ENCODE measurements at regions not wholly inside any gene's neighbourhood (a gene's known extent, or its start where the extent isn't known, plus 50 kb on each side); places are given as distances from the start of the nearest gene placed in this dataset.

DNA sequence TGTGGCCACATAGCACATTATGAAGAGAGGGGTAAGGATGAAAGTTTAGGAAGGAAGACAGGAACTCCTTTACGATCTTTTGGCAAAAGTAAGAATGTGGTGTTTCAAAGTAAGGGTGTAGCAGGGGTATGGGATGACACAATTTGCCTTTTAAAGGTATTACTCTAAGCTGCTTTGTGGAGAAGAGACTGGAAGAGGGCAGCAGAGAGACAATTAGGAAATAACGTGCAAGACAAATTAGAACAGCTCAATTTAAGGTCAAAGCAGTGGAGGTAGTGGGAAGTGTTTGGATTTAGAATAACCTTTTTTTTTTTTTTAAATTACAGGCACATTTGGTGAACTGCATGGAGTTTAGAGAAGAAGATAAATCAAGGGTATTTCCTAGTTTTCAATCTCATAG is 342.6 kb downstream of the NOVA1 start:
- Histone ChIP-seq H3K27me3 (no peaks in the 10 kb centered on the region), H3K4me3 (no peak overlapping the region), H3K36me3 (no peaks in the 10 kb centered on the region), H3K4me1 (ENCODE audit: insufficient read depth) (no peaks in the 10 kb centered on the region), H3K9me3 (no peaks in the 10 kb centered on the region), H3K27ac (no peak overlapping the region)
- DNase-seq, result no peak
- no peak for TF ChIP-seq POLR2A (IDR thresholded peaks at IDR 0.05)
- TF ChIP-seq, protein P1, sequence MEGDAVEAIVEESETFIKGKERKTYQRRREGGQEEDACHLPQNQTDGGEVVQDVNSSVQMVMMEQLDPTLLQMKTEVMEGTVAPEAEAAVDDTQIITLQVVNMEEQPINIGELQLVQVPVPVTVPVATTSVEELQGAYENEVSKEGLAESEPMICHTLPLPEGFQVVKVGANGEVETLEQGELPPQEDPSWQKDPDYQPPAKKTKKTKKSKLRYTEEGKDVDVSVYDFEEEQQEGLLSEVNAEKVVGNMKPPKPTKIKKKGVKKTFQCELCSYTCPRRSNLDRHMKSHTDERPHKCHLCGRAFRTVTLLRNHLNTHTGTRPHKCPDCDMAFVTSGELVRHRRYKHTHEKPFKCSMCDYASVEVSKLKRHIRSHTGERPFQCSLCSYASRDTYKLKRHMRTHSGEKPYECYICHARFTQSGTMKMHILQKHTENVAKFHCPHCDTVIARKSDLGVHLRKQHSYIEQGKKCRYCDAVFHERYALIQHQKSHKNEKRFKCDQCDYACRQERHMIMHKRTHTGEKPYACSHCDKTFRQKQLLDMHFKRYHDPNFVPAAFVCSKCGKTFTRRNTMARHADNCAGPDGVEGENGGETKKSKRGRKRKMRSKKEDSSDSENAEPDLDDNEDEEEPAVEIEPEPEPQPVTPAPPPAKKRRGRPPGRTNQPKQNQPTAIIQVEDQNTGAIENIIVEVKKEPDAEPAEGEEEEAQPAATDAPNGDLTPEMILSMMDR (IDR thresholded peaks at IDR 0.05), result peak in 2 of 3 donors; percentile 29 to 35
- WGBS, 3 donors, result 10 to 18% (median 10%) methylated on average over 2 of the region's 2 CpGs
- intact Hi-C loops (cut with DNase I), result no loop called here

DNA sequence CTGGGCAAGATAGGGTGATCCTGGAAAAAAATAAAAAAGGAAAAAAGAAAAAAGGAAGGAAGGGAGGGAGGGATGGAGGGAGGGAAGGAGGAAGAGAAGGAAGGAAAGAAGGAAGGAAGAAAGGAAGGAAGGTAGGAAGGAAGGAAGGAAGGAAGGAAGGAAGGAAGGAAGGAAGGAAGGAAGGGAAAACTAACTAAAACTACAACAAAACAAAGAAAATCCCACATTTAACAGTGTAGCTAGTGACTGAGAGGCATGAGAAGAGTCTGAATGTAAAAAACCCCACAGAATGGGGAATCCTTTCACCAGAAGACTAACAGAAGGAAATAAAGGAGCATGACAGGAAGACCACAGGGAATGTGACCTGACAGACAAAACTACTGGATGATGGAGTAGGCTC is 345.7 kb downstream of the NOVA1 start:
- no peak for DNase-seq
- intact Hi-C loops (cut with DNase I), result no loop called here
- no peaks in the 10 kb centered on the region for H3K27me3 ChIP-seq
- H3K36me3 ChIP-seq, result no peaks in the 10 kb centered on the region
- H3K4me3 ChIP-seq, result no peak overlapping the region
- H3K27ac ChIP-seq, result no peak overlapping the region
- H3K9me3 ChIP-seq, result no peaks in the 10 kb centered on the region
- no peaks in the 10 kb centered on the region for H3K4me1 ChIP-seq (ENCODE audit: insufficient read depth)
- TF ChIP-seq POLR2A (IDR thresholded peaks at IDR 0.05) (no peak), EP300 (IDR thresholded peaks at IDR 0.05) (no peak)
- TF ChIP-seq, protein P1 (IDR thresholded peaks at IDR 0.05), result no peak

DNA sequence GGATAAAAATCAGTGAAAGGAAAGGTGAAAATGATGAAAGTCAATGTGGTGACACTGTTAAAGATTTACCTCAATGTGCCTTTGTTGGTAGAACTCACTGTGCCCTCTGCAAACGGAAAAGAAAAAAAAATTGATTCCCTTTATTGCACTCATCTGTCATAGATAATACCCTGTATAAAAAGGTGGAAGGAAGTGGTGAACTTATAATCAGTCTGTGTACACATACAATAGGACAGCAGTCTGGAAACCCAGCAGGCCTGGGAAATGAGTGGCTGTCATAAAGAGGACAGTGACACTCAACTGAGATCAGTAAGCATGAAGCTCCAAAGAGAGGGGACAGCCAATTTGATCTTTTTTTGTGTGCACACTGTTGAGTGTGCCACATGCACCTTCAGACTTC is 364.7 kb downstream of the NOVA1 start:
- no peak for DNase-seq
- 78 to 79% (median 78%) methylated on average over 1 of the region's 1 CpG for WGBS, 3 donors
- H3K27ac ChIP-seq, result no peak overlapping the region
- H3K4me1 ChIP-seq (ENCODE audit: insufficient read depth), result no peaks in the 10 kb centered on the region
- H3K36me3 ChIP-seq, result no peaks in the 10 kb centered on the region
- no peak overlapping the region for H3K4me3 ChIP-seq
- no peaks in the 10 kb centered on the region for H3K9me3 ChIP-seq
- H3K27me3 ChIP-seq, result no peaks in the 10 kb centered on the region
- TF ChIP-seq POLR2A (IDR thresholded peaks at IDR 0.05), result no peak
- no peak for TF ChIP-seq EP300 (IDR thresholded peaks at IDR 0.05)
- TF ChIP-seq, protein P1 (IDR thresholded peaks at IDR 0.05), result no peak
- intact Hi-C loops (cut with DNase I), result no loop called here

DNA sequence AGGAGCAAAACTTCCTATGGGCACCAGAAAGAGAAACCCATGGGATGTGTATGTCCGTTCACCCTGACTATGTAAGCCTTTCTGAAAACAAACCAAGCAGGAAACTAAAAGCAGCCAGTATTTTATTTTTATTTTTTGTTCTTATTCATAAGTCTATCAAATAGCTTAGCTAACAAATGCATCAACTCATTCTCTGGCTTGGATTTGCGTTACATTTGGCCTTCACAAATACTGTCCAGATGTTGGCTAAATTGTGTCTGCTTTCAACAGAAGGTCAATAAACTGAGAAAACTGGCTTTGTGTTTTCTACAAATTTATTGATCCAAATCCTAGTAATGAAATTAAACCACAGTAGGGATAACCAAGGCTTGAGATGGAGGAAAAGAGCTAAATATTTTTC is 379.0 kb downstream of the NOVA1 start:
- Histone ChIP-seq H3K36me3 (no peaks in the 10 kb centered on the region), H3K4me1 (ENCODE audit: insufficient read depth) (no peaks in the 10 kb centered on the region), H3K27ac (no peak overlapping the region), H3K27me3 (no peaks in the 10 kb centered on the region), H3K4me3 (no peak overlapping the region), H3K9me3 (no peaks in the 10 kb centered on the region)
- WGBS, 3 donors, result 15 to 20% (median 18%) methylated on average over 2 of the region's 2 CpGs
- DNase-seq, result no peak
- TF ChIP-seq, protein P1 (IDR thresholded peaks at IDR 0.05), result no peak
- TF ChIP-seq POLR2A (IDR thresholded peaks at IDR 0.05), result no peak
- TF ChIP-seq EP300 (IDR thresholded peaks at IDR 0.05), result no peak
- intact Hi-C loops (cut with DNase I), result no loop called here

DNA sequence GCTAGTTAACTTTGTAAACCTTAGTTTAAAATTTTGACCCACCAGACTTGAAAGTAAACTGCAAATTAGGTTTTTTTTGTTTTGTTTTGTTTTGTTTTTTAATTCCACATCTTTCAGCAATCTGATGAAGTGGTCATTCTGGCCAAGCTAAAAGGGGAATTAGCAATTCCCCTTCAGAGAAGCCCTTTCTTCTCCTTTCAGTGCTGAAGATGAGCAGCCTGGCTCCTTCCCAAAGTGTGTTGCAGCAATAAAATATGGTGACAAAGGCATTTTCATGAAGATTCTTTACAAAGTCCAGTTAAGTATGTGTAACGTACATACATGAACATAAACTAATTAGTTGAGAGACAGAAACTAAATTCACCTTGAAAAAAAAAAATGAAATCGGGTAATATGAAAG is 380.1 kb downstream of the NOVA1 start:
- TF ChIP-seq POLR2A (IDR thresholded peaks at IDR 0.05), result no peak
- TF ChIP-seq EP300 (IDR thresholded peaks at IDR 0.05), result no peak
- TF ChIP-seq, protein P1 (IDR thresholded peaks at IDR 0.05), result no peak
- no peaks in the 10 kb centered on the region for H3K27me3 ChIP-seq
- DNase-seq, result no peak

More for the DNA sequence above, 380.1 kb downstream of the NOVA1 start:
- intact Hi-C loops (cut with DNase I), result no loop called here
- Histone ChIP-seq H3K4me1 (ENCODE audit: insufficient read depth) (no peaks in the 10 kb centered on the region), H3K36me3 (no peaks in the 10 kb centered on the region), H3K9me3 (no peaks in the 10 kb centered on the region), H3K27ac (no peak overlapping the region), H3K4me3 (no peak overlapping the region)
- WGBS, 3 donors, result 86 to 90% (median 87%) methylated on average over 2 of the region's 2 CpGs

All from ovary (tissue), 7 donors.